ENCODE measurements at regions not wholly inside any gene's neighbourhood (a gene's known extent, or its start where the extent isn't known, plus 50 kb on each side); places are given as distances from the start of the nearest gene placed in this dataset.
A peak's percentile ranks its signal among the peaks of the same experiment; 100 is the strongest.

DNA sequence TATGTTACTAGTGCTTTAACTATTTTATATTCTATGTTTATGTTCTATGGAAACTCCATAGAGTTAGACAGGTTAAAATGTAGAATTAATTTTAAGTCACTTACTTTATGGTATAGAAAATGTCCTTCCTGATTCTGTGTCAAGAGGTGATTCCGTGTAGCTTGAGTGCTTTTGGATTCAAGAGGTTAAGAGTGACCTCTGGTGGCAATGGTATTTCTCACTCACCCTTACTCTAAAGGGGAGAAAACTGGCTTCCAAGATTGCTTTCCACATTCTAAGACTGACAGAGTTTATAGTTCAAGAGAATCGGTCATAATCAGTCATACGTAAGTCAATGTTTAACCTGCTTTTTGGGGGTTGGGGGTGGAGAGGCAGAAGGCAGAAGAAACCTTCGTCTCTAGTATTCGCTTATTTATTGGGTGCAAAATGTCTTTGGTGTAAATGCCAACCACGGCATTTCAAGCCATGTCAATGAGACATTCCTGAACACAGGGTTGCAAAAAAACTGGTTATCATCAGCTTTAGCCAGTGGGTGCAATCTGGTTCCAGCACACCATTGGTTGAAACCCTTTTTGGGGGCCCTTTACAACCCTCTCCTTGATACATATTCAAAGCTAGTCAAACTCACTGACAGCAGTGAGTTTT lies 92.0 kb upstream of the VGLL3 start:
- Histone ChIP-seq H3K9me3 (no peaks in the 10 kb centered on the region), H3K36me3 (no peaks in the 10 kb centered on the region), H3K27me3 (replicated peaks; ENCODE audit: insufficient read depth) (no peaks in the 10 kb centered on the region), H3K4me1 (replicated peaks) (no peaks in the 10 kb centered on the region), H3K27ac (no peak overlapping the region), H3K4me3 (no peak overlapping the region)
- peak; percentile 50 for DNase-seq (ENCODE audit: low spot score)
- WGBS: 31% methylated on average over 6 of the region's 6 CpGs
- TF ChIP-seq, protein P1, sequence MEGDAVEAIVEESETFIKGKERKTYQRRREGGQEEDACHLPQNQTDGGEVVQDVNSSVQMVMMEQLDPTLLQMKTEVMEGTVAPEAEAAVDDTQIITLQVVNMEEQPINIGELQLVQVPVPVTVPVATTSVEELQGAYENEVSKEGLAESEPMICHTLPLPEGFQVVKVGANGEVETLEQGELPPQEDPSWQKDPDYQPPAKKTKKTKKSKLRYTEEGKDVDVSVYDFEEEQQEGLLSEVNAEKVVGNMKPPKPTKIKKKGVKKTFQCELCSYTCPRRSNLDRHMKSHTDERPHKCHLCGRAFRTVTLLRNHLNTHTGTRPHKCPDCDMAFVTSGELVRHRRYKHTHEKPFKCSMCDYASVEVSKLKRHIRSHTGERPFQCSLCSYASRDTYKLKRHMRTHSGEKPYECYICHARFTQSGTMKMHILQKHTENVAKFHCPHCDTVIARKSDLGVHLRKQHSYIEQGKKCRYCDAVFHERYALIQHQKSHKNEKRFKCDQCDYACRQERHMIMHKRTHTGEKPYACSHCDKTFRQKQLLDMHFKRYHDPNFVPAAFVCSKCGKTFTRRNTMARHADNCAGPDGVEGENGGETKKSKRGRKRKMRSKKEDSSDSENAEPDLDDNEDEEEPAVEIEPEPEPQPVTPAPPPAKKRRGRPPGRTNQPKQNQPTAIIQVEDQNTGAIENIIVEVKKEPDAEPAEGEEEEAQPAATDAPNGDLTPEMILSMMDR (IDR thresholded peaks at IDR 0.05): peak in 3 of 4 experiments; percentile 66 to 67 (median 66)
- TF ChIP-seq POLR2AphosphoS5 (IDR thresholded peaks at IDR 0.05) (no peak), POLR2A (IDR thresholded peaks at IDR 0.05) (no peak)
- intact Hi-C loops (cut with DNase I): loop anchor here (2.0 kb wide), 1 partner anchor 310 kb away; no protein-coding TSS in a partner anchor

DNA sequence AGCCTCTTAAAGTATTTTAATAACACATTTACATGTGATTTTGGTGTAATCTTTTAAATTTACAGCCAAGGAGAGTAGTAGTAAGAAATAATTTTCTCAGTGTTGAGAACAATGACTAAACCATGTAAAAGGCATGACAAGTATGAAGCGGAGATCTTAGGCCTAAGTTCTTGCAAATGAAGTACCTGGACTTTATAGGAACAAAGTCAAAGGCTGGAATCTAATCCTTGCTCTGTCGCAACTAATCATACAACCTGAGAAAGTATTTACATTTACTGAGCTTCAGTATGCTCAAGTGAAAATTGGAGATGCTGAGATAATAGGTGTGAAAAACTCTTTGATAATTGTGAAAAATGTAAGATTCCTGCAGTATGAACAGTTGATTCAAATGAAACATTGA lies 86.4 kb upstream of the VGLL3 start:
- Histone ChIP-seq H3K4me3 (no peak overlapping the region), H3K36me3 (no peaks in the 10 kb centered on the region), H3K27ac (peak overlapping the region in 1 of 2 donors; percentile 24), H3K4me1 (replicated peaks) (no peaks in the 10 kb centered on the region), H3K27me3 (replicated peaks; ENCODE audit: insufficient read depth) (no peaks in the 10 kb centered on the region), H3K9me3 (no peaks in the 10 kb centered on the region)
- DNase-seq (ENCODE audit: low spot score): no peak
- intact Hi-C loops (cut with DNase I): no loop called here
- 76% methylated on average over 2 of the region's 2 CpGs for WGBS
- TF ChIP-seq POLR2AphosphoS5 (IDR thresholded peaks at IDR 0.05) (no peak), POLR2A (IDR thresholded peaks at IDR 0.05) (no peak)
- TF ChIP-seq, protein P1 (IDR thresholded peaks at IDR 0.05): no peak

DNA sequence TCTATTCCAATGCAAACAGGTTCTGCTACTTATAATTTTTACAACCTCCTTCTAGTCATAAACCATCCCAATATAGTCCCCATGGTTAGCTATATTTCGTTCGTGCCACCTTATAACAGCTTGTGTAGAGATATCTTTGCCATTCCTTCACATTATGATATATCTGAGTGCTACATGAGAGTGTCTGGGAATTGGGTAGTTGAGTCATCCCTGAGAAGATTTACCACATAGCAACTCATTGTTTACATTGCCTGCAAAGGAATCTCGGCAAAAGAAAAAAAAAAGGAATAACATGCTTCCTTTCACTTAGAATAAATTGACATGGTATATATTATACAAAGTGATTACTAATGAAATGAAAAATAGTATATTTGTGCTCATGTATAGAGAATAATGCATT lies 86.0 kb upstream of the VGLL3 start:
- H3K4me1 ChIP-seq (replicated peaks): no peaks in the 10 kb centered on the region
- H3K4me3 ChIP-seq: no peak overlapping the region
- no peaks in the 10 kb centered on the region for H3K27me3 ChIP-seq (replicated peaks; ENCODE audit: insufficient read depth)
- H3K36me3 ChIP-seq: no peaks in the 10 kb centered on the region
- no peak for TF ChIP-seq POLR2A (IDR thresholded peaks at IDR 0.05)
- TF ChIP-seq, protein P1 (IDR thresholded peaks at IDR 0.05): no peak
- TF ChIP-seq POLR2AphosphoS5 (IDR thresholded peaks at IDR 0.05): peak; percentile 44
- H3K27ac ChIP-seq: peak overlapping the region in 1 of 2 donors; percentile 24
- DNase-seq (ENCODE audit: low spot score): no peak
- intact Hi-C loops (cut with DNase I): no loop called here
- WGBS: 32% methylated on average over 3 of the region's 3 CpGs
- H3K9me3 ChIP-seq: no peaks in the 10 kb centered on the region

DNA sequence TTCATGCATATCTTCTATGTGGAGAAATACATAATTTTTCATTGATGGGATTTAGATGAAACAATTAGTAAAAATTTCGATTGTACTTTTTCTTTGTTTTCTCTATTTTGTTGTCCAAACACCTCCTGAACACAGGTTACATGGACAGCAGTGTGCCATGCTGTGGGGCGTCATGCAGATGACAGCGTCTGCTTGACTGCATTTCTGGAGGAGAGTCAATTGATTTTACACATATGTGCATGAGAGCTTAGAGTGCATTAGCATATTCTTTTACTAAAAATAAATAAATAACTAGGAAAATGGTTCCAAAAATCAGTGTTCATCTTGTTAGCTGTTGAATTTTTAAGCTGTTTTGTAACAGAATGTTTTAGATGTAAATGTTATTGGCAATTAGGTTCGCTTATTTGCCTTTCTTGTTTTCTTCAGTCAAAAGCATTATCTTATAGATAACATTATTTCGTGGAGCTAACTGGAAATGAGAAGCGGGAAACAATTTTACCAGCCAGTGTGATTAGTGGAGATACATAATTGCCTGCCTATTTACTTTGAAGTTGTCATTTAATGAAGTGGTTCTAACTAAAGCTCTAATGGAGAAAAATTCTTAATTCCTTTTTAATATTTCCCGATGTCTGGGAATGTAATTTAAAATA lies 82.7 kb upstream of the VGLL3 start:
- no peak for TF ChIP-seq POLR2AphosphoS5 (IDR thresholded peaks at IDR 0.05)
- TF ChIP-seq POLR2A (IDR thresholded peaks at IDR 0.05): no peak
- TF ChIP-seq, protein P1 (IDR thresholded peaks at IDR 0.05): no peak
- H3K27me3 ChIP-seq (replicated peaks; ENCODE audit: insufficient read depth): no peaks in the 10 kb centered on the region
- H3K4me3 ChIP-seq: no peak overlapping the region
- intact Hi-C loops (cut with DNase I): no loop called here
- no peaks in the 10 kb centered on the region for H3K9me3 ChIP-seq
- no peak for DNase-seq (ENCODE audit: low spot score)
- H3K4me1 ChIP-seq (replicated peaks): peaks cover 3% of the 10 kb centered on the region
- no peaks in the 10 kb centered on the region for H3K36me3 ChIP-seq
- H3K27ac ChIP-seq: no peak overlapping the region
- WGBS: 88% methylated on average over 7 of the region's 7 CpGs

DNA sequence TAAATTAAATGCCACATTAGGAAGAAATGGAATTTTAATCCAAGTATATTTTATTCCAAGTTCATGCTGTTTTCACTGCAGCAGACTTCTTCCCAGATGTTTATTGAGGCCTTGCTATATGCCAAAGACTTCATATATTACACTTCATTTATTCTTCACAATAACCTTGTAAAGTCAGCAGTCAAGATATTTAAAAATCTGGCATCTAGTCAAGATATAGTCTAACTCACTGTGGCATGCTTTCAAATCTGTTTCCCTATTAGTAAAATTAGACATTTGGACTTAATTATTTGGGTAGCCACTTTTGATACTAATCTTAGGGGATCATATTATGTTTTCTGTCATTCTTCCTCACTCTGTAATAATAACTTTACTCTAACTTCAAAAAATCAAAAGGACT lies 81.5 kb upstream of the VGLL3 start:
- Histone ChIP-seq H3K4me1 (replicated peaks) (peaks cover 3% of the 10 kb centered on the region), H3K36me3 (no peaks in the 10 kb centered on the region), H3K9me3 (no peaks in the 10 kb centered on the region), H3K4me3 (no peak overlapping the region), H3K27ac (no peak overlapping the region), H3K27me3 (replicated peaks; ENCODE audit: insufficient read depth) (no peaks in the 10 kb centered on the region)
- TF ChIP-seq, protein P1 (IDR thresholded peaks at IDR 0.05): no peak
- no peak for TF ChIP-seq POLR2A (IDR thresholded peaks at IDR 0.05)
- TF ChIP-seq POLR2AphosphoS5 (IDR thresholded peaks at IDR 0.05): no peak
- intact Hi-C loops (cut with DNase I): no loop called here
- DNase-seq (ENCODE audit: low spot score): no peak

All from prostate gland (tissue), 2 donors.